ENCODE measurements at regions not wholly inside any gene's neighbourhood (a gene's known extent, or its start where the extent isn't known, plus 50 kb on each side); places are given as distances from the start of the nearest gene placed in this dataset.

DNA sequence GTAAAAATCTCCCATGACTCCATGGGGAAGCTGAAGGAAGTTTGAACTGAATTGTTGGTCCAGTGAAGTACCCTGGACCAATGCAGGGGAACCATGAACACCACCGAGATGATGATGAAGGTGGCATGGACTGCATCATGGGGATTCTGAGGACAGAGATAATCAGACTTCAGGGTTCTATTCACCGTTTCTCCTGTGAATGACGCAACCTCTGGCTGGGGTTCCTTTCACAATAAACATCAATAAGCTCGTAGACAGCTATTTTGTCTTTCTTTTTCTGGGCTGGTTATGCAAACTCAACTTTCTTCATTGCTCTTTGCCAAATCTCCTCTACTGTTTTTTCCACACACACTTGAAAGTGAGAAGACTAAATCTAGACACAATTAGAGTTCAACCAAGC is 87.9 kb upstream of the NKX2-2 start:
- TF ChIP-seq POLR2AphosphoS5 (IDR thresholded peaks at IDR 0.05), result no peak
- TF ChIP-seq, protein P1, sequence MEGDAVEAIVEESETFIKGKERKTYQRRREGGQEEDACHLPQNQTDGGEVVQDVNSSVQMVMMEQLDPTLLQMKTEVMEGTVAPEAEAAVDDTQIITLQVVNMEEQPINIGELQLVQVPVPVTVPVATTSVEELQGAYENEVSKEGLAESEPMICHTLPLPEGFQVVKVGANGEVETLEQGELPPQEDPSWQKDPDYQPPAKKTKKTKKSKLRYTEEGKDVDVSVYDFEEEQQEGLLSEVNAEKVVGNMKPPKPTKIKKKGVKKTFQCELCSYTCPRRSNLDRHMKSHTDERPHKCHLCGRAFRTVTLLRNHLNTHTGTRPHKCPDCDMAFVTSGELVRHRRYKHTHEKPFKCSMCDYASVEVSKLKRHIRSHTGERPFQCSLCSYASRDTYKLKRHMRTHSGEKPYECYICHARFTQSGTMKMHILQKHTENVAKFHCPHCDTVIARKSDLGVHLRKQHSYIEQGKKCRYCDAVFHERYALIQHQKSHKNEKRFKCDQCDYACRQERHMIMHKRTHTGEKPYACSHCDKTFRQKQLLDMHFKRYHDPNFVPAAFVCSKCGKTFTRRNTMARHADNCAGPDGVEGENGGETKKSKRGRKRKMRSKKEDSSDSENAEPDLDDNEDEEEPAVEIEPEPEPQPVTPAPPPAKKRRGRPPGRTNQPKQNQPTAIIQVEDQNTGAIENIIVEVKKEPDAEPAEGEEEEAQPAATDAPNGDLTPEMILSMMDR (IDR thresholded peaks at IDR 0.05), result no peak
- no peak for TF ChIP-seq POLR2A (IDR thresholded peaks at IDR 0.05; ENCODE audit: low read depth)
- TF ChIP-seq EP300 (IDR thresholded peaks at IDR 0.05), result no peak

All from esophagus muscularis mucosa (tissue), 4 donors.